ENCODE measurements at regions not wholly inside any gene's neighbourhood (a gene's known extent, or its start where the extent isn't known, plus 50 kb on each side); places are given as distances from the start of the nearest gene placed in this dataset.

DNA sequence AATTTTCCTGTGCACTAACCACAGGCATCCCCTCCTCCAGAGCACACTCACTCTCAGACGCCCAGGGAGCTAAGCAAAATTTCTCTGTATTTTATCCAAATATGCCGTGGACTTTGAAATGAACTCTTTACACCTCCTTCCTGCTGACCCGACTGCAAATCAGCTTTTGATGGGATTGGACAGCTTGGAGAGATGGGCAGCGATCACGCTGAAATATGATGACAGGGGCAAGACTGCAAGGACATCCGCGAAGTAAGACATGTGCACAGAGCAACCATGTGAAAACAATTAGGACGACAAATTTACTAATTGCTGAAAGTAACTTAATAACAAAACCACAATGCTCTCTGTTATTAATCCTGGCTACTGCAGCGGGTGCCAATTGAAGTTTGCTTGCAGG lies 64.6 kb upstream of the CLDN14 start:
- ATAC-seq = no peak
- H3K27ac Mint-ChIP-seq = no peak overlapping the region
- peaks cover 6% of the 10 kb centered on the region; the same call in 1 of the 2 replicates for H3K27me3 Mint-ChIP-seq (ENCODE audit: low read depth)
- ChIA-PET POLR2A (no interaction called here), CTCF (interaction anchor here (1.2 kb wide), 1 partner anchor 39 kb away, joined by 3 read pairs; no protein-coding TSS in a partner anchor)
- DNase-seq (ENCODE audit: low spot score) = no peak
- TF ChIP-seq CREM (CRISPR knock-in tag; IDR thresholded peaks at IDR 0.05) (no peak), FOXJ3 (CRISPR knock-in tag; IDR thresholded peaks at IDR 0.05; ENCODE audit: borderline replicate concordance) (no peak), TEAD1 (CRISPR knock-in tag; IDR thresholded peaks at IDR 0.05) (no peak), CDX4 (CRISPR knock-in tag; IDR thresholded peaks at IDR 0.05; ENCODE audit: borderline replicate concordance) (no peak), PREB (CRISPR knock-in tag; IDR thresholded peaks at IDR 0.05; ENCODE audit: borderline replicate concordance) (no peak), MXD4 (CRISPR knock-in tag; IDR thresholded peaks at IDR 0.05; ENCODE audit: borderline replicate concordance) (no peak), CREB1 (CRISPR knock-in tag; IDR thresholded peaks at IDR 0.05) (no peak), PRRX2 (CRISPR knock-in tag; IDR thresholded peaks at IDR 0.05) (no peak), SMAD3 (CRISPR knock-in tag; IDR thresholded peaks at IDR 0.05; ENCODE audit: borderline replicate concordance) (no peak), RELA (CRISPR knock-in tag; IDR thresholded peaks at IDR 0.05; ENCODE audit: borderline replicate concordance) (no peak), OVOL2 (CRISPR knock-in tag; IDR thresholded peaks at IDR 0.05; ENCODE audit: borderline replicate concordance) (no peak)
- TF ChIP-seq, protein P1, sequence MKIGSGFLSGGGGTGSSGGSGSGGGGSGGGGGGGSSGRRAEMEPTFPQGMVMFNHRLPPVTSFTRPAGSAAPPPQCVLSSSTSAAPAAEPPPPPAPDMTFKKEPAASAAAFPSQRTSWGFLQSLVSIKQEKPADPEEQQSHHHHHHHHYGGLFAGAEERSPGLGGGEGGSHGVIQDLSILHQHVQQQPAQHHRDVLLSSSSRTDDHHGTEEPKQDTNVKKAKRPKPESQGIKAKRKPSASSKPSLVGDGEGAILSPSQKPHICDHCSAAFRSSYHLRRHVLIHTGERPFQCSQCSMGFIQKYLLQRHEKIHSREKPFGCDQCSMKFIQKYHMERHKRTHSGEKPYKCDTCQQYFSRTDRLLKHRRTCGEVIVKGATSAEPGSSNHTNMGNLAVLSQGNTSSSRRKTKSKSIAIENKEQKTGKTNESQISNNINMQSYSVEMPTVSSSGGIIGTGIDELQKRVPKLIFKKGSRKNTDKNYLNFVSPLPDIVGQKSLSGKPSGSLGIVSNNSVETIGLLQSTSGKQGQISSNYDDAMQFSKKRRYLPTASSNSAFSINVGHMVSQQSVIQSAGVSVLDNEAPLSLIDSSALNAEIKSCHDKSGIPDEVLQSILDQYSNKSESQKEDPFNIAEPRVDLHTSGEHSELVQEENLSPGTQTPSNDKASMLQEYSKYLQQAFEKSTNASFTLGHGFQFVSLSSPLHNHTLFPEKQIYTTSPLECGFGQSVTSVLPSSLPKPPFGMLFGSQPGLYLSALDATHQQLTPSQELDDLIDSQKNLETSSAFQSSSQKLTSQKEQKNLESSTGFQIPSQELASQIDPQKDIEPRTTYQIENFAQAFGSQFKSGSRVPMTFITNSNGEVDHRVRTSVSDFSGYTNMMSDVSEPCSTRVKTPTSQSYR (CRISPR knock-in tag; IDR thresholded peaks at IDR 0.05) = no peak
- TF ChIP-seq, protein P2, sequence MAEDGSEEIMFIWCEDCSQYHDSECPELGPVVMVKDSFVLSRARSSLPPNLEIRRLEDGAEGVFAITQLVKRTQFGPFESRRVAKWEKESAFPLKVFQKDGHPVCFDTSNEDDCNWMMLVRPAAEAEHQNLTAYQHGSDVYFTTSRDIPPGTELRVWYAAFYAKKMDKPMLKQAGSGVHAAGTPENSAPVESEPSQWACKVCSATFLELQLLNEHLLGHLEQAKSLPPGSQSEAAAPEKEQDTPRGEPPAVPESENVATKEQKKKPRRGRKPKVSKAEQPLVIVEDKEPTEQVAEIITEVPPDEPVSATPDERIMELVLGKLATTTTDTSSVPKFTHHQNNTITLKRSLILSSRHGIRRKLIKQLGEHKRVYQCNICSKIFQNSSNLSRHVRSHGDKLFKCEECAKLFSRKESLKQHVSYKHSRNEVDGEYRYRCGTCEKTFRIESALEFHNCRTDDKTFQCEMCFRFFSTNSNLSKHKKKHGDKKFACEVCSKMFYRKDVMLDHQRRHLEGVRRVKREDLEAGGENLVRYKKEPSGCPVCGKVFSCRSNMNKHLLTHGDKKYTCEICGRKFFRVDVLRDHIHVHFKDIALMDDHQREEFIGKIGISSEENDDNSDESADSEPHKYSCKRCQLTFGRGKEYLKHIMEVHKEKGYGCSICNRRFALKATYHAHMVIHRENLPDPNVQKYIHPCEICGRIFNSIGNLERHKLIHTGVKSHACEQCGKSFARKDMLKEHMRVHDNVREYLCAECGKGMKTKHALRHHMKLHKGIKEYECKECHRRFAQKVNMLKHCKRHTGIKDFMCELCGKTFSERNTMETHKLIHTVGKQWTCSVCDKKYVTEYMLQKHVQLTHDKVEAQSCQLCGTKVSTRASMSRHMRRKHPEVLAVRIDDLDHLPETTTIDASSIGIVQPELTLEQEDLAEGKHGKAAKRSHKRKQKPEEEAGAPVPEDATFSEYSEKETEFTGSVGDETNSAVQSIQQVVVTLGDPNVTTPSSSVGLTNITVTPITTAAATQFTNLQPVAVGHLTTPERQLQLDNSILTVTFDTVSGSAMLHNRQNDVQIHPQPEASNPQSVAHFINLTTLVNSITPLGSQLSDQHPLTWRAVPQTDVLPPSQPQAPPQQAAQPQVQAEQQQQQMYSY (CRISPR knock-in tag; IDR thresholded peaks at IDR 0.05) = no peak
- H3K4me3 Mint-ChIP-seq = no peak overlapping the region
- peaks cover 27% of the 10 kb centered on the region for H3K4me1 Mint-ChIP-seq
- H3K9me3 Mint-ChIP-seq = no peaks in the 10 kb centered on the region
- H3K36me3 Mint-ChIP-seq = no peaks in the 10 kb centered on the region

DNA sequence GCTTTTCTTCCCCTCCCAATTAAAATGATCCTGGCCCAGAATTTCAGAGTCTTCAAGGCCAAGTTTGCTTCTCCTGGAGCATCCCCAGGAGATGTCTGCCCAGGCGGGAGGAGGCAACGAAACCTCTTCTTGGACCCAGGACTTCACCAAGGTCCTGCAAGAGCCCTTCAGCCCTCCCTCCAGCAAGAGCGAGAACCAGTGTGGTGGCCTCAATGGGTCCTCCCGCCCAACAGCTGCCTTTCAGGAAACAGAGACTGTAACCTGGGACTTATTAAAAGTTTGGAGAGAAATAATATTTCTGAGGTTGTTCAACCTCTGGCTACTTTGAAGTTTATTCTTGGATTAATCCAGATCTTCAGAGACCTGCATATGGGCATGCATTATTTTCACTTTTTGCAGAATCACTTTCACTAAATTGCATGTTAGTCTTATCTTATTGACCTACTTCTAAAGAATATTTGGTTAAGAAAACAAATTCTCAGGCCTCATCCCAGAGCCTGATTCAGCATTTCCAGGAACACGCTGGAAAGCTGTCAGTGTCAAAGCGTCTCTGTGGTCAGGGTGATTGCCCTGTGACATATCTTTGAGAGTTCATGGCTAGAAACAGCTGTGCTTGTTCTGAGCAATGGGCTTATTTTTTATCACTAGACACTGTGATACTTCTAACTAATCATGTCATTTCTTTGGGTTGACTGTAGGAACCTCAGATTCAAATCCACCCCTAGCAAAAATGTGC lies 66.0 kb upstream of the CLDN14 start:
- no peak for TF ChIP-seq PREB (CRISPR knock-in tag; IDR thresholded peaks at IDR 0.05; ENCODE audit: borderline replicate concordance)
- TF ChIP-seq, protein P3, sequence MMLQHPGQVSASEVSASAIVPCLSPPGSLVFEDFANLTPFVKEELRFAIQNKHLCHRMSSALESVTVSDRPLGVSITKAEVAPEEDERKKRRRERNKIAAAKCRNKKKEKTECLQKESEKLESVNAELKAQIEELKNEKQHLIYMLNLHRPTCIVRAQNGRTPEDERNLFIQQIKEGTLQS (CRISPR knock-in tag; conservative IDR thresholded peaks at IDR 0.05) = no peak
- no peak for TF ChIP-seq ZBTB21 (CRISPR knock-in tag; IDR thresholded peaks at IDR 0.05; ENCODE audit: borderline replicate concordance)
- TF ChIP-seq ATF6 (CRISPR knock-in tag; IDR thresholded peaks at IDR 0.05) = no peak
- no peak for TF ChIP-seq SP1 (CRISPR knock-in tag; conservative IDR thresholded peaks at IDR 0.05)
- CTCF ChIA-PET = no interaction called here
- H3K4me3 Mint-ChIP-seq = no peak overlapping the region
- DNase-seq (ENCODE audit: low spot score) = no peak
- H3K9me3 Mint-ChIP-seq = no peaks in the 10 kb centered on the region
- no peaks in the 10 kb centered on the region for H3K36me3 Mint-ChIP-seq
- no peak for ATAC-seq
- H3K27ac Mint-ChIP-seq = no peak overlapping the region
- POLR2A ChIA-PET = no interaction called here
- peaks cover 6% of the 10 kb centered on the region; the same call in 1 of the 2 replicates for H3K27me3 Mint-ChIP-seq (ENCODE audit: low read depth)
- H3K4me1 Mint-ChIP-seq = peaks cover 34% of the 10 kb centered on the region

Data from WTC11 (cell line).